Large intestine (tissue), 3 donors: ENCODE measurements at regions not wholly inside any gene's neighbourhood (a gene's known extent, or its start where the extent isn't known, plus 50 kb on each side); places are given as distances from the start of the nearest gene placed in this dataset.

Source experiments
- DNase-seq, 2 donors: peaks; one replicate each; pipeline versions ENCODE4 v3.0.0 to v3.0.0-alpha.2; 2013
- H3K27ac ChIP-seq: one replicate; pipeline ENCODE4 v1.5.1; 2013; ENCODE audit warnings: low read length
- H3K27me3 ChIP-seq: 2 replicates; pipeline ENCODE4 v1.6.1; 2013; ENCODE audit warnings: low read length; ENCODE audit not compliant: control insufficient read depth, insufficient read depth
- H3K36me3 ChIP-seq: 2 replicates; pipeline ENCODE4 v1.6.1; 2013; ENCODE audit warnings: low read length; ENCODE audit not compliant: control insufficient read depth, insufficient read depth
- H3K4me1 ChIP-seq: one replicate; pipeline ENCODE4 v1.6.1; 2013; ENCODE audit warnings: low read length; ENCODE audit not compliant: control insufficient read depth, insufficient read depth
- H3K4me3 ChIP-seq: one replicate; pipeline ENCODE4 v1.5.1; 2013; ENCODE audit warnings: low read length
- H3K9me3 ChIP-seq: one replicate; pipeline ENCODE4 v1.6.1; 2013; ENCODE audit warnings: mild to moderate bottlenecking, low read depth, low read length, moderate library complexity; ENCODE audit not compliant: control insufficient read depth
- WGBS: methylation state at CpG from one replicate; pipeline ENCODE4 v1.1.5; 2013; ENCODE audit warnings: low lambda C conversion rate; ENCODE audit not compliant: insufficient coverage; 5-methylcytosine and 5-hydroxymethylcytosine counted together

DNA sequence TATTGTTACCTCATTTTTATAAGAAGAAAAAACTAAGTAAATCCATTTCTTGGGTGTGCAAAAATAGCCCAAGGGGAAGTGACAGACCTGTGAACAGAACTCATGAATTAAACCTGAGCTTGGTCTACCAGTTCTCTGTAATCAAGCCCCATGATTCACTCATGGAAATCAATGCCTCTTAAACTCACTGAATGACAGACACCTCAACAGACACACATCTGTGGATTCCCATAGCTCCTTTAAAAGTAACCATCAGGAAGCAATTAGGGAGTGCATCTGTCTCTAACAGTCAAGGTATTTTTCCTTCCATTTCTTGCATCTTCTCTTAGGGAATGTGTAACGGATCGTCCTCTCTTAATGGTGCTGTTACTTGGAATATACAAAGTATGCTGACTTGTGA, 215.0 kb upstream of the EEA1 start:
- DNase-seq, result no peak
- WGBS, result no CpG with 5 or more reads among the region's 2 CpGs
- Histone ChIP-seq H3K4me3 (no peak overlapping the region), H3K9me3 (no peaks in the 10 kb centered on the region), H3K27me3 (no peaks in the 10 kb centered on the region), H3K4me1 (peaks cover 22% of the 10 kb centered on the region), H3K27ac (no peak overlapping the region), H3K36me3 (no peaks in the 10 kb centered on the region)

DNA sequence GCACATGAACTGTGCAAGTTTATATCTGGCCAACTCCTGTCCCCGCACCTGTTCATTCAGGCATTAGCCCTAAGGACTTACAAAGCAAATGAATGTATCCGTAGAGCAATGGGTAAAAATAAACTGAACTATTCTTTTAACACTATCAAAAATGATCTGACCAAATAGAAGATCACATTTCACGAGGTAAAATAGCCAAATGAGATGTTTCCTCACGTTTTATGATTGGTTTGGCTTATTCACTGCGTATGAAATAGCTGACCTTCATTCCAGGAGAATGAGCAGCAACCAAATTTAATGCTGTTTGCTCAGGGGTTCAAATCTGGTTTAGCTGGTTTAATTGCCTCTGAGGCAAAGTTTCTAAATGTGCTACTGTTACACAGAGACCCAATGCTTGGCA, 216.0 kb upstream of the EEA1 start:
- Histone ChIP-seq H3K9me3 (no peaks in the 10 kb centered on the region), H3K36me3 (no peaks in the 10 kb centered on the region), H3K4me3 (no peak overlapping the region), H3K4me1 (peaks cover 20% of the 10 kb centered on the region), H3K27me3 (no peaks in the 10 kb centered on the region), H3K27ac (no peak overlapping the region)
- WGBS, result 50% methylated on average over 5 of the region's 5 CpGs
- DNase-seq, result no peak

DNA sequence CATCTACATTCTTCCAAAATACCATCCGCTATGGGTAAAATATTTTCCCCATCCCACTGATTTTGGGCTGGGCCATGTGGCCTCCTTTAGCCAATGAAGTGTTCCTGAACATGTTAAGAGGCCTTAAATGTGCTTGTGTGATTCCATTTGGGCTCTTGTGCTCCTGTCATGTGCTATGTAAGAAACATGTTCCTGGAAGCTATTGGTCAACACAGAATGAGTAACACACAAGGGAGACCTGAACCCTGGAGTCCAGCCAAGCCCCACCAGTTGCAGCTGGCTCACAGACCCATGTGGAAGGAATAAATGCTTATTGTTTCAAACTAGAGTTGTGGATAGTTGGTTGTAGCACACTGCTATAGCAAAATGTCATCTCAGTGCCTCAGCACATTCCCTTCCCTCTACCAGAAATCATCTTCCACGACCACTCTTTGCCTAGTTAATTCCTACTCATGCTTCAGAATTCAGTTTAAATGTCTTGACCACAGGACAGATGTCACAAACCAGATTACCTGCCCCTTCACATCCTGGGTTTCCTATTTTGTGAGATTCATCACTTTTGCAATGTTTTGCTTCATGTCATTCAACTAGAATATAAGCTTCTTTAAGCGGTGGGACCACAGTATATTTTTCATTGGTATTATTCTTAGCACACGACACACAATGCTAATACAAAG, 217.3 kb upstream of the EEA1 start:
- Histone ChIP-seq H3K36me3 (no peaks in the 10 kb centered on the region), H3K4me3 (no peak overlapping the region), H3K27me3 (no peaks in the 10 kb centered on the region), H3K9me3 (no peaks in the 10 kb centered on the region), H3K4me1 (peaks cover 24% of the 10 kb centered on the region), H3K27ac (no peak overlapping the region)
- DNase-seq, result peak in 1 of 2 donors; percentile 49
- WGBS, result 100% methylated on average over 1 of the region's 4 CpGs

DNA sequence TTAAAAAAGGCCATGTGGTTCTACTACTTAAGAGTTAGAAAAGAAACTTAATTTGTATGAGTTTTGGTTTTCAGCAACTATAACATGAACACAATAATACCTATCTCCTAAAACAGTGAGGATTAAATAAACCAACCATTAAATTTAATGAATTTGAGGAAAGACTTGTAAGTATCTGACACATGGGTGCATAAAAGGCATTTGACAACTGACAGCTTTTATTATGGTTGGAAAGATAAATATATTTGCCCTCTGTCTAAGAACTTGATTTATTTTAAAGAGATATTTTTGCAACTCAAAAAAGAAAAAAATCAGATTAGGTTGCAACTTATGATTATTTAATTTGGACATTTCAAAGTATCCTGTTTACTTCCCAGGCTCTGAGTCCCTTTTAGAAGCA, 217.9 kb upstream of the EEA1 start:
- no peak overlapping the region for H3K4me3 ChIP-seq
- H3K27me3 ChIP-seq, result no peaks in the 10 kb centered on the region
- no peaks in the 10 kb centered on the region for H3K9me3 ChIP-seq
- H3K4me1 ChIP-seq, result peaks cover 28% of the 10 kb centered on the region
- no peak for DNase-seq
- H3K27ac ChIP-seq, result no peak overlapping the region
- no peaks in the 10 kb centered on the region for H3K36me3 ChIP-seq

DNA sequence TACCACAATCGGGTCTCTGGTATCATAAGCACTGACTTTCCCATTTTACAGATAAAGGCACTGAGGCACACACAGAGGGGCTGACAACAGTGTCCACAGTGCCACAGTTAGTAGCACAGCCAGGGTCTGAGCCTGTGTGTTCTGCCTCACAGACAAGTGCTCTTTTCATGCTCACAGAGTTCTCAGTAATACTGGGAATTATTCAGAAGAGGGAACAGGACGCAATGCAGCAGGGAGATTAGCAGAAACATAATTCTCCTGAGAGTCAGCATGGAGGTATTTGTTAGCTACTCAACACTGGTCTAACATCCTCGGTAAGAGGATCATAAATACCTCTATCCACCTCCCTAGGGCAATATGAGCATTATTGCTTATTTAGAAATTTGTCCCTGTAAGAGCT, 219.3 kb upstream of the EEA1 start:
- H3K27ac ChIP-seq, result peak overlapping the region; percentile 60
- DNase-seq, result no peak
- WGBS, result no CpG with 5 or more reads among the region's 3 CpGs

DNA sequence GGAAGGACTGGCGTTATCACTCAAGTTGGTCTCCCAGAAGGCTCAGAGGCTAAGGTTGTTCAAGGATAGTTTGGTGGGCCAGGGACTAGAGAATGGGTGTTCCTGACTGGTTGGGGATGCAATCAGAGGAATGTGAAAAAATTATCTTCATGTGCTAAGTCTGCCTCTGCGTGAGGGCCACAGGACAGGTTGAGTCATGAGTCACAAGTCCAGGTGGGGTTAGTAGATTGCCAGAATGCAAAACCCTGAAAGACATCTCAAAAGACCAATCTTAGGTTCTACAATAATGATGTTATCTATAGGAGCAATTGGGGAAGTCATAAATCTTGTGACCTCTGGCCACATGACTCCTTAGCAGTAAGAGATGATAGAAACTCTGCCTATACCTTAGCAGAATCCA, 220.1 kb upstream of the EEA1 start:
- no peak overlapping the region for H3K4me3 ChIP-seq
- no peaks in the 10 kb centered on the region for H3K27me3 ChIP-seq
- no peaks in the 10 kb centered on the region for H3K9me3 ChIP-seq
- H3K4me1 ChIP-seq, result peaks cover 33% of the 10 kb centered on the region
- no CpG with 5 or more reads among the region's 2 CpGs for WGBS
- peak; percentile 87 to 91 for DNase-seq
- H3K27ac ChIP-seq, result peak overlapping the region; percentile 60
- no peaks in the 10 kb centered on the region for H3K36me3 ChIP-seq

More for the DNA sequence above, 219.3 kb upstream of the EEA1 start:
- Histone ChIP-seq H3K36me3 (no peaks in the 10 kb centered on the region), H3K9me3 (no peaks in the 10 kb centered on the region), H3K4me1 (peaks cover 29% of the 10 kb centered on the region), H3K27me3 (no peaks in the 10 kb centered on the region), H3K4me3 (no peak overlapping the region)

DNA sequence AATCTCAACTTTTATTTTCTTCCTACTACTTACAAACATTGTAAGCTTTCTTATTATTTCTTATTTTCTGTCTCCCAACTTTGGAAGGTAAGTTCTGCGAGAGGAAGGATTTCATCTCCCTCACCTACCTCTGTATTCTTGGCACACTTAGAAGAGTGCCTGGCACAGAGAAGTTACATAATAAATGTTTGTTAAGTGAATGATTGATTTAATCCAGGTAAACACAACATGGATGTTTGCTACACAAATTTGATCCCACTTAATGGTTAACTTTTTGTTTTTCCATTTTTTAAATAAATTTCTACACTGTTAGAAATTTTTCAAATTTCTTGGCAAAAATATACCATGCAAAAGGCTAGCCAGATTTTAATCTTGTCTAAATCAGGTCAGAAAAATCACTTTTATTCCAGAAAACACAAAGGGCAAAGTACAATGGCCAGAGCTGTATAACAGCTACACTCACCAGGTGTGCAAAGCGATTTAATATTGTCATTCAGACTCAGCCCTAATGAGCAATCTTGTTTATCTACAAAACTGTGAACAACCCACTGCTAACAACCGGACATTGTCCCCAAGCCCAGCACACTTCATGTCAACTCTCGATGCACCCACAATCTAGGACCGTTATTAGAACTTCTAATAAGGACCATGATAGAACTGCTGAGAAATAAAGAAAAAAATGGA, 222.1 kb upstream of the EEA1 start:
- Histone ChIP-seq H3K4me1 (peaks cover 48% of the 10 kb centered on the region), H3K27me3 (no peaks in the 10 kb centered on the region)
- DNase-seq, result peak in 1 of 2 donors; percentile 73

DNA sequence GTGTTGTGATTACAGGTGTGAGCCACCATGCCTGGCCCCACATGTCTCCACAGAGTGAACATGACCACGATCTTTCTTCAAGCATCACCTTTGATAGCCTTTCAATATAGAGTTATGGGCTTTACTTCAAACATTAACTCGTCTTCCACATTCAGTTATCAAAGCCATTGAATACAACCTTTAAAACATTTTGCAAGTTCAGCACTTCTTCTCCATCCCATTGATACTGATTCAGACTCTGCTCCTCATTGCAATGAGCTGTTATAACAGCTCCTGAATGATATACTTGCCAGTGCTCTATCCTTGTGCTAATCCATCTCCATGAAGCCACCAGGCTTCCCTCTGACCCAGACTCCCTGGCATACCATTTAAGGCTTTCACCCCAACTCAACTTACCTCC, 223.5 kb upstream of the EEA1 start:
- Histone ChIP-seq H3K4me3 (no peak overlapping the region), H3K27ac (no peak overlapping the region), H3K36me3 (no peaks in the 10 kb centered on the region), H3K27me3 (no peaks in the 10 kb centered on the region), H3K9me3 (peaks cover 5% of the 10 kb centered on the region), H3K4me1 (peaks cover 54% of the 10 kb centered on the region)
- DNase-seq, result peak in 1 of 2 donors; percentile 36
- WGBS, result 54% methylated on average over 2 of the region's 2 CpGs

More for the DNA sequence above, 222.1 kb upstream of the EEA1 start:
- Histone ChIP-seq H3K27ac (peak overlapping the region; percentile 60), H3K36me3 (no peaks in the 10 kb centered on the region), H3K9me3 (no peaks in the 10 kb centered on the region), H3K4me3 (no peak overlapping the region)
- 41% methylated on average over 3 of the region's 5 CpGs for WGBS

DNA sequence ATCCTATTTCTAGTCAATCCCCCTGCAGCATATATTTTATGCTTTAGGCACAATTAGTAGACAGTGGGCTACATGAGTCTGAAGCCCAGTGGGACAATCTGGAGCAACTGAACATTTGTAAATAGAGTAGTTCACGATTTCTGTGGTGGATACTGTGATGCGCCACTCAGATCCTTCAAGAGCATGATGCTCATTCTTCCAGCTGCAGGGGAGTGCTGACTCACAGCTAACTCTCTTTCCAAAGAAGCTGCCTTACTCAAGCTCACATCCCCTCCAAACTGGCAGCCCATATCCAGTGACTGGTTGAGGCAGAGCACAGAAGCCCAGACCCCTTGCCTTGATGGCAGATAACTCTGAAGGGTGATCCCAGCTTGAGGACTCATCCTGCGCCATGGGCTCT, 224.2 kb upstream of the EEA1 start:
- Histone ChIP-seq H3K4me1 (peaks cover 48% of the 10 kb centered on the region), H3K4me3 (no peak overlapping the region), H3K9me3 (peaks cover 6% of the 10 kb centered on the region), H3K27ac (no peak overlapping the region), H3K27me3 (no peaks in the 10 kb centered on the region), H3K36me3 (no peaks in the 10 kb centered on the region)
- no CpG with 5 or more reads among the region's 3 CpGs for WGBS
- DNase-seq, result no peak

DNA sequence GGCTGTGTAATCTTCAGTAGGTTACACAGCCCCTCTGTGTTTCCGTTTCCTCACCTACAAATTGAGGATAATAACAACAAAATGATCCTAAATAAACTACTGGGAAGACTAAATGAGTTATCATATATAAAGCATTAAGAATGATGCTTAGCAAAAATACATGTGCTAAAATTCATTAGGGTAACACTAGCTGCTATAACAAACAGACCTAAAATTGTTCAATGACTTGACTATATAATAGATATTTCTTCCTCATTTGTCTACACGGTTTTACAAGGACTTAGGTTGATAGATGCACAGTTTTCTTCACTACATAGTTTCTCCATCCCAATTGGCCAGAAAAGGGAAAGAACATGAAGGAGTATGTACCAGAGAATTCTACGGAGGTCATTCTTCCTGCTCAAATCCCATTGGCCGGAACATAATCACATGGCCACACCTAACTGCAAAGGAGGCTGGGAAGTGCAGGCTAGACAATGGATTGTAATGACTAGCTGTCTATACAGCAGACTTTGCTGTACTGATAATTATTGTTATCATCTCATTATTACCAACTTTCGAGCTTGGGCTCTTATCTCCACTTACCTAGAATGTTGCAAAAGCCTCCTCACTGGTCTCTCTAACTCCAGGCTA, 223.5 kb upstream of the NUDT4 start:
- Histone ChIP-seq H3K27ac (peak overlapping the region; percentile 63), H3K9me3 (peaks cover 8% of the 10 kb centered on the region), H3K4me3 (no peak overlapping the region), H3K4me1 (peaks cover 45% of the 10 kb centered on the region), H3K36me3 (no peaks in the 10 kb centered on the region), H3K27me3 (no peaks in the 10 kb centered on the region)
- DNase-seq, result no peak
- no CpG with 5 or more reads among the region's 5 CpGs for WGBS
